DMS 273 (cell line): ENCODE measurements at regions not wholly inside any gene's neighbourhood (a gene's known extent, or its start where the extent isn't known, plus 50 kb on each side); places are given as distances from the start of the nearest gene placed in this dataset.

Experiments used
- DNase-seq: peaks from one replicate; lab custom pipeline; 2025; ENCODE audit not compliant: unreplicated experiment; lab: John Stamatoyannopoulos, UW

- no peak for DNase-seq
Observed at GRCh38 chr6:170117111-170117972, 173.5 kb downstream of the DLL1 start.

GRCh38 chr6:170116636-170117035 lies 174.2 kb downstream of the DLL1 start:
- DNase-seq: no peak

GRCh38 chr6:170114956-170115855 lies 175.7 kb downstream of the DLL1 start:
- DNase-seq: peak; percentile 48

GRCh38 chr6:170114187-170114945 lies 176.5 kb downstream of the DLL1 start:
- DNase-seq: no peak

- DNase-seq: no peak
Observed at GRCh38 chr6:170113141-170113540, 177.7 kb downstream of the DLL1 start.

GRCh38 chr6:170112583-170112860 lies 178.4 kb downstream of the DLL1 start:
- no peak for DNase-seq

GRCh38 chr6:170111816-170112582 lies 178.9 kb downstream of the DLL1 start:
- DNase-seq: no peak

- no peak for DNase-seq
Observed at GRCh38 chr6:170111141-170111664, 179.7 kb downstream of the DLL1 start.

GRCh38 chr6:170110201-170111140 lies 180.4 kb downstream of the DLL1 start:
- no peak for DNase-seq

- no peak for DNase-seq
Observed at GRCh38 chr6:170108890-170109587, 181.8 kb downstream of the DLL1 start.

- DNase-seq: no peak
Observed at GRCh38 chr6:170108456-170108855, 182.4 kb downstream of the DLL1 start.

GRCh38 chr6:170107606-170108222 lies 183.2 kb downstream of the DLL1 start:
- DNase-seq: no peak

- DNase-seq: no peak
Observed at GRCh38 chr6:170106906-170107525, 183.9 kb downstream of the DLL1 start.

GRCh38 chr6:170102582-170103481 lies 188.0 kb downstream of the DLL1 start:
- no peak for DNase-seq

GRCh38 chr6:170102038-170102437 lies 188.8 kb downstream of the DLL1 start:
- DNase-seq: peak; percentile 37

- no peak for DNase-seq
Observed at GRCh38 chr6:170101281-170102035, 189.4 kb downstream of the DLL1 start.
